CD14-positive monocyte (primary cell): ENCODE measurements at regions not wholly inside any gene's neighbourhood (a gene's known extent, or its start where the extent isn't known, plus 50 kb on each side); places are given as distances from the start of the nearest gene placed in this dataset.

ENCODE experiments used
- DNase-seq, 3 donors: peaks; one replicate each; pipeline ENCODE4 v3.0.0-alpha.2; 2011 to 2022
- H2AFZ ChIP-seq: 2 replicates; pipeline ENCODE4 v1.6.0; 2012; ENCODE audit warnings: mild to moderate bottlenecking, low read depth, low read length, inconsistent platforms; ENCODE audit not compliant: insufficient read depth, poor library complexity, severe bottlenecking
- H3K27ac ChIP-seq, 2 donors: 1 replicate in 1 of 2; 2 replicates in 1 of 2; pipeline ENCODE4 v1.5.1; 2012 to 2013; ENCODE audit warnings: low read length in 2 of 2, control low read depth in 1 of 2, inconsistent platforms in 1 of 2, low read depth in 1 of 2, mild to moderate bottlenecking in 1 of 2
- H3K27me3 ChIP-seq, 2 donors: one replicate each; pipeline versions ENCODE4 v1.6.0 to v1.6.1; 2011 to 2013; ENCODE audit warnings: low read length in 2 of 2; ENCODE audit not compliant: control insufficient read depth in 2 of 2, insufficient read depth in 2 of 2
- H3K36me3 ChIP-seq, 2 donors: replicated peaks in 1 of 2; 1 replicate in 1 of 2; 2 replicates in 1 of 2; pipeline versions ENCODE4 v1.5.1 to v1.6.1; 2012 to 2013; ENCODE audit warnings: low read length in 2 of 2, control low read depth in 1 of 2, inconsistent platforms in 1 of 2, mild to moderate bottlenecking in 1 of 2; ENCODE audit not compliant: insufficient read depth in 2 of 2, control insufficient read depth in 1 of 2
- H3K4me1 ChIP-seq, 2 donors: 1 replicate in 1 of 2; 2 replicates in 1 of 2; pipeline versions ENCODE4 v1.5.1 to v1.6.1; 2012 to 2013; ENCODE audit warnings: low read length in 2 of 2, control low read depth in 1 of 2, inconsistent platforms in 1 of 2, mild to moderate bottlenecking in 1 of 2, moderate library complexity in 1 of 2; ENCODE audit not compliant: insufficient read depth in 2 of 2, control insufficient read depth in 1 of 2
- H3K4me2 ChIP-seq: replicated peaks from 2 replicates; pipeline ENCODE3; 2012; ENCODE audit warnings: low read length, moderate library complexity, mild to moderate bottlenecking; ENCODE audit not compliant: poor library complexity, severe bottlenecking; ENCODE audit errors: extremely low read depth
- H3K4me3 ChIP-seq, 3 experiments: fragments of 200-600 bp in 1 of 3; sonication (generic) in 1 of 3; replicated peaks in 1 of 3; 1 replicate in 2 of 3; 2 replicates in 1 of 3; pipeline ENCODE4 v1.5.1; 2011 to 2013; ENCODE audit warnings: low read length in 3 of 3, mild to moderate bottlenecking in 3 of 3, control low read depth in 2 of 3, low read depth in 2 of 3, inconsistent platforms in 1 of 3, moderate library complexity in 1 of 3
- H3K79me2 ChIP-seq: 2 replicates; pipeline ENCODE4 v1.6.0; 2012; ENCODE audit warnings: mild to moderate bottlenecking, control low read depth, inconsistent platforms, low read length, moderate library complexity; ENCODE audit not compliant: insufficient read depth
- H3K9ac ChIP-seq: 2 replicates; pipeline ENCODE4 v1.6.0; 2017; ENCODE audit warnings: low read length, mild to moderate bottlenecking; ENCODE audit not compliant: insufficient read depth, poor library complexity, severe bottlenecking
- H3K9me3 ChIP-seq, 2 donors: replicated peaks in 1 of 2; 1 replicate in 1 of 2; 2 replicates in 1 of 2; pipeline versions ENCODE4 v1.5.1 to v1.6.1; 2012 to 2013; ENCODE audit warnings: low read length in 2 of 2, control low read depth in 1 of 2; ENCODE audit not compliant: control insufficient read depth in 1 of 2, insufficient read depth in 1 of 2
- H4K20me1 ChIP-seq: 2 replicates; pipeline ENCODE4 v1.6.0; 2012; ENCODE audit warnings: mild to moderate bottlenecking, low read length, control low read depth, moderate library complexity; ENCODE audit not compliant: insufficient read depth
- H3K27ac Mint-ChIP-seq, 7 donors: one replicate each; pipeline ENCODE4 v1.8.0; 2020; ENCODE audit warnings: mild to moderate bottlenecking in 7 of 7, mixed read lengths in 7 of 7, moderate library complexity in 6 of 7, inconsistent platforms in 2 of 7
- H3K27me3 Mint-ChIP-seq, 3 donors: one replicate each; pipeline ENCODE4 v1.8.0; 2021 to 2022; ENCODE audit warnings: low read depth in 3 of 3, mild to moderate bottlenecking in 3 of 3, mixed read lengths in 3 of 3, moderate library complexity in 3 of 3, inconsistent platforms in 1 of 3
- H3K36me3 Mint-ChIP-seq, 2 donors: one replicate each; pipeline ENCODE4 v1.8.0; 2020; ENCODE audit warnings: mixed read lengths in 2 of 2, inconsistent platforms in 1 of 2, mild to moderate bottlenecking in 1 of 2
- H3K4me1 Mint-ChIP-seq: one replicate; pipeline ENCODE4 v1.8.0; 2020; ENCODE audit warnings: mild to moderate bottlenecking, mixed read lengths
- H3K4me3 Mint-ChIP-seq, 2 donors: one replicate each; pipeline ENCODE4 v1.8.0; 2020; ENCODE audit warnings: mild to moderate bottlenecking in 2 of 2, mixed read lengths in 2 of 2, moderate library complexity in 1 of 2
- H3K9me3 Mint-ChIP-seq, 7 donors: one replicate each; pipeline ENCODE4 v1.8.0; 2020 to 2022; ENCODE audit warnings: mixed read lengths in 7 of 7, mild to moderate bottlenecking in 6 of 7, moderate library complexity in 6 of 7, inconsistent platforms in 2 of 7
- CTCF ChIP-seq: fragments of 200-600 bp; IDR thresholded peaks from one replicate; pipeline ENCODE4 v1.8.0; 2022; ENCODE audit warnings: antibody characterized with exemption, mild to moderate bottlenecking
- WGBS: methylation state at CpG from one replicate; pipeline ENCODE4 v1.1.5; 2013; ENCODE audit warnings: missing lambda C conversion rate; ENCODE audit not compliant: insufficient coverage; 5-methylcytosine and 5-hydroxymethylcytosine counted together
- intact Hi-C, 2 donors: fragments of 100-400 bp; cut with micrococcal nuclease; formaldehyde crosslinking; loops; one replicate each; pipeline versions ENCODE4 v1.15.0 to v1.15.1; 2023

GRCh38 chr18:39990540-39990939, 1964.5 kb upstream of the PIK3C3 start:
- Histone ChIP-seq H3K4me3 (no peak overlapping the region), H3K36me3 (no peaks in the 10 kb centered on the region), H2AFZ (no peak overlapping the region), H3K4me1 (no peaks in the 10 kb centered on the region), H3K79me2 (no peaks in the 10 kb centered on the region), H3K4me2 (no peak overlapping the region), H3K9me3 (no peaks in the 10 kb centered on the region), H4K20me1 (no peaks in the 10 kb centered on the region), H3K27ac (no peak overlapping the region), H3K27me3 (no peaks in the 10 kb centered on the region), H3K9ac (no peak overlapping the region)
- H3K4me3 Mint-ChIP-seq: no peak overlapping the region
- DNase-seq: no peak
- H3K36me3 Mint-ChIP-seq: no peaks in the 10 kb centered on the region
- intact Hi-C loops: no loop called here
- no peak for TF ChIP-seq CTCF
- H3K27me3 Mint-ChIP-seq: no peaks in the 10 kb centered on the region
- H3K4me1 Mint-ChIP-seq: no peaks in the 10 kb centered on the region
- no peak overlapping the region for H3K27ac Mint-ChIP-seq
- H3K9me3 Mint-ChIP-seq: peaks cover 0 to 4% (median 0%) of the 10 kb centered on the region in 7 donors

DNA sequence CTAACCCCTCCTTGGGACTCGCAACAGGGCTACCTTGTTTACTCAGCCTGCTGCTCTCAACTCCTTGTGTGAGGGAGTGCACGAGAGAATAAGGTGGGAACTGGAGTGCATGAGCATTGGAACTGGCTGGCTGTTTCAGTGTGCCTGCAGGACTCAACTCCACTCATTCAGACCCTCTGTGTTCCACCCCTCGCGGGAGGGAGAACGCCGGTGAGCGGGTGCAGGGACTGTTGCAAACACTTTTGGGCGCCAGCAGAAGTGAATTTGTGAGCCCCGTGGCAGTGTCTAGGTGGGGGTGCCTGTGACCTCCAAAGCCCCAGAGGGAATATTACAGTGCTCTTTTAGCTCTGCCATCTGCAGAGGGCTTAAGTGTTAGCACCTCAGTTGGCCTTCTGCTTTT, 1978.3 kb upstream of the PIK3C3 start:
- H3K4me1 Mint-ChIP-seq: no peaks in the 10 kb centered on the region
- H3K4me3 ChIP-seq: no peak overlapping the region
- H3K27ac Mint-ChIP-seq: no peak overlapping the region
- H3K36me3 ChIP-seq: no peaks in the 10 kb centered on the region
- no peak for TF ChIP-seq CTCF
- peaks cover 0 to 2% (median 0%) of the 10 kb centered on the region in 3 donors for H3K27me3 Mint-ChIP-seq
- H3K4me1 ChIP-seq: no peaks in the 10 kb centered on the region
- no peaks in the 10 kb centered on the region for H3K79me2 ChIP-seq
- H3K36me3 Mint-ChIP-seq: no peaks in the 10 kb centered on the region
- no peak overlapping the region for H3K4me2 ChIP-seq
- H3K4me3 Mint-ChIP-seq: no peak overlapping the region
- no peaks in the 10 kb centered on the region for H3K27me3 ChIP-seq
- peaks cover 5 to 8% of the 10 kb centered on the region in 2 donors for H3K9me3 ChIP-seq
- H3K9ac ChIP-seq: no peak overlapping the region
- no peak overlapping the region for H2AFZ ChIP-seq
- no peaks in the 10 kb centered on the region for H4K20me1 ChIP-seq
- H3K9me3 Mint-ChIP-seq: peaks cover 0 to 4% (median 0%) of the 10 kb centered on the region in 7 donors
- intact Hi-C loops: no loop called here
- 89% methylated on average over 6 of the region's 9 CpGs for WGBS
- no peak overlapping the region for H3K27ac ChIP-seq
- no peak for DNase-seq
